Calu3 (cell line): ENCODE measurements at regions not wholly inside any gene's neighbourhood (a gene's known extent, or its start where the extent isn't known, plus 50 kb on each side); places are given as distances from the start of the nearest gene placed in this dataset.

Source experiments
- BruUV-seq: library from RNA; stranded (reverse); fragments of 400-500 nt; replicated peaks from 2 replicates; lab custom pipeline; 2021; lab: Mats Ljungman, UMichigan
- CTCF ChIA-PET: fragments of 300-600 bp; sonication (Branson Sonifier 250); formaldehyde crosslinking; loops from one replicate; lab custom pipeline; 2022; ENCODE audit warnings: antibody characterized with exemption; lab: Charles Lee
- DNase-seq: peaks from one replicate; pipeline ENCODE4 v3.0.0; 2022
- H3K27ac Mint-ChIP-seq: one replicate; pipeline ENCODE4 v1.8.0; 2022; ENCODE audit warnings: mixed read lengths; ENCODE audit not compliant: unreplicated experiment
- H3K27me3 Mint-ChIP-seq: one replicate; pipeline ENCODE4 v1.8.0; 2022; ENCODE audit warnings: mixed read lengths; ENCODE audit not compliant: unreplicated experiment
- H3K36me3 Mint-ChIP-seq: one replicate; pipeline ENCODE4 v1.8.0; 2022; ENCODE audit warnings: mild to moderate bottlenecking, moderate library complexity, mixed read lengths; ENCODE audit not compliant: insufficient read depth, unreplicated experiment
- H3K4me1 Mint-ChIP-seq: one replicate; pipeline ENCODE4 v1.8.0; 2022; ENCODE audit warnings: mild to moderate bottlenecking, low read depth, mixed read lengths; ENCODE audit not compliant: unreplicated experiment
- H3K4me3 Mint-ChIP-seq: one replicate; pipeline ENCODE4 v1.8.0; 2022; ENCODE audit warnings: mild to moderate bottlenecking, low read depth, moderate library complexity, mixed read lengths; ENCODE audit not compliant: unreplicated experiment
- H3K9me3 Mint-ChIP-seq: one replicate; pipeline ENCODE4 v1.8.0; 2022; ENCODE audit warnings: low read depth, mixed read lengths; ENCODE audit not compliant: unreplicated experiment
- intact Hi-C: fragments of 100-400 bp; cut with micrococcal nuclease; formaldehyde crosslinking; loops from one replicate; pipeline ENCODE4 v1.10.0; 2022; ENCODE audit not compliant: unreplicated experiment
- TF ChIP-seq, protein P1 (sequence below): fragments of 200-600 bp; IDR thresholded peaks from one replicate; pipeline ENCODE4 v1.8.0; 2022; ENCODE audit warnings: antibody characterized with exemption; ENCODE audit not compliant: unreplicated experiment

GRCh38 chr1:17877316-17877715, 122.2 kb downstream of the ACTL8 start:
- intact Hi-C loops = no loop called here
- Mint-ChIP-seq H3K4me1 (no peaks in the 10 kb centered on the region), H3K36me3 (no peaks in the 10 kb centered on the region), H3K9me3 (no peaks in the 10 kb centered on the region), H3K27ac (no peak overlapping the region), H3K4me3 (no peak overlapping the region), H3K27me3 (peaks cover 51% of the 10 kb centered on the region)
- CTCF ChIA-PET = no interaction called here
- DNase-seq = no peak
- TF ChIP-seq, protein P1, sequence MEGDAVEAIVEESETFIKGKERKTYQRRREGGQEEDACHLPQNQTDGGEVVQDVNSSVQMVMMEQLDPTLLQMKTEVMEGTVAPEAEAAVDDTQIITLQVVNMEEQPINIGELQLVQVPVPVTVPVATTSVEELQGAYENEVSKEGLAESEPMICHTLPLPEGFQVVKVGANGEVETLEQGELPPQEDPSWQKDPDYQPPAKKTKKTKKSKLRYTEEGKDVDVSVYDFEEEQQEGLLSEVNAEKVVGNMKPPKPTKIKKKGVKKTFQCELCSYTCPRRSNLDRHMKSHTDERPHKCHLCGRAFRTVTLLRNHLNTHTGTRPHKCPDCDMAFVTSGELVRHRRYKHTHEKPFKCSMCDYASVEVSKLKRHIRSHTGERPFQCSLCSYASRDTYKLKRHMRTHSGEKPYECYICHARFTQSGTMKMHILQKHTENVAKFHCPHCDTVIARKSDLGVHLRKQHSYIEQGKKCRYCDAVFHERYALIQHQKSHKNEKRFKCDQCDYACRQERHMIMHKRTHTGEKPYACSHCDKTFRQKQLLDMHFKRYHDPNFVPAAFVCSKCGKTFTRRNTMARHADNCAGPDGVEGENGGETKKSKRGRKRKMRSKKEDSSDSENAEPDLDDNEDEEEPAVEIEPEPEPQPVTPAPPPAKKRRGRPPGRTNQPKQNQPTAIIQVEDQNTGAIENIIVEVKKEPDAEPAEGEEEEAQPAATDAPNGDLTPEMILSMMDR = no peak
- no TSS peak for BruUV-seq

DNA sequence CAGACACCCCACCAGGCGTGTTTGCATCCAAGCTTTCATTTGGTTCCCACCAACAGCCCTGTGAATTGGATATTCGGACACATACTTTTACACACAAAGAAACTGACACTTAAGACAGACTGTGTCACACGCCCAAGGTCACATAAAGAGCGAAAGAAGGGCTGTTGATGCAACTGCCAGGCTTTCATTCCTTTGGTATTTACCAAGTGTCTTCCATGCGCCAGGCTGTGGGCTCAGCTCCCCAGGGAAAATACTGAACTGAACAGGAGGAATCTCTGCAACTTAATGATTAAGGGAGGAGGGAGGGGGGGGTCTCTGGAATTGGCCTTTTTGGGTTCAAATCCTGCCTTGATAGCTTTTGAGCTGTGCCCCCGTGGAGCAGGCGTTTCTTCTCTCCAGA, 122.8 kb downstream of the ACTL8 start:
- no peak overlapping the region for H3K27ac Mint-ChIP-seq
- no peaks in the 10 kb centered on the region for H3K36me3 Mint-ChIP-seq
- no peak overlapping the region for H3K4me3 Mint-ChIP-seq
- no peaks in the 10 kb centered on the region for H3K4me1 Mint-ChIP-seq
- no TSS peak for BruUV-seq
- TF ChIP-seq, protein P1 = no peak
- intact Hi-C loops = no loop called here
- H3K27me3 Mint-ChIP-seq = peaks cover 57% of the 10 kb centered on the region
- no peaks in the 10 kb centered on the region for H3K9me3 Mint-ChIP-seq
- no peak for DNase-seq
- CTCF ChIA-PET = no interaction called here

DNA sequence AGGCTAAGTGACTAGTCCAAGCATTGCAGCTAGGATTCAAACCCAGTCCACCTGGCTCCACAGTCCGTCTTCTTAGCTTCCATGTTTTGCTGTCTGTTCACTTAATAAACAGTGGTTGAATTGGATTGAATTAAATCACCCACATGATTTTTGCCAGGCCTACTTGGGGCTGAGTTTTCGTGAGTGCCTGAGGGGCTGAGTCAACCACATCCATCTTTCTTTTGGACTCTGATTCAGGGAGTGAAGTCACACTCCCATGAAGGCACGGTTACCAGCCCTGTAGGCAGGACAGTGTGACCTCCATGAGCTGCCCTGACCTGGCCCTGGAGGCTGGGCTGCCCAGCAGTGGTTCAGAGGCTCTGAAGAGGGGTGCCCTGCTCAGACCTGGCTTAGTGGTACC, 123.7 kb downstream of the ACTL8 start:
- H3K4me3 Mint-ChIP-seq = no peak overlapping the region
- no peaks in the 10 kb centered on the region for H3K9me3 Mint-ChIP-seq
- no peaks in the 10 kb centered on the region for H3K36me3 Mint-ChIP-seq
- CTCF ChIA-PET = no interaction called here
- H3K27me3 Mint-ChIP-seq = peaks cover 67% of the 10 kb centered on the region
- TF ChIP-seq, protein P1 = no peak
- no peak overlapping the region for H3K27ac Mint-ChIP-seq
- intact Hi-C loops = no loop called here
- no TSS peak for BruUV-seq
- no peaks in the 10 kb centered on the region for H3K4me1 Mint-ChIP-seq
- no peak for DNase-seq

DNA sequence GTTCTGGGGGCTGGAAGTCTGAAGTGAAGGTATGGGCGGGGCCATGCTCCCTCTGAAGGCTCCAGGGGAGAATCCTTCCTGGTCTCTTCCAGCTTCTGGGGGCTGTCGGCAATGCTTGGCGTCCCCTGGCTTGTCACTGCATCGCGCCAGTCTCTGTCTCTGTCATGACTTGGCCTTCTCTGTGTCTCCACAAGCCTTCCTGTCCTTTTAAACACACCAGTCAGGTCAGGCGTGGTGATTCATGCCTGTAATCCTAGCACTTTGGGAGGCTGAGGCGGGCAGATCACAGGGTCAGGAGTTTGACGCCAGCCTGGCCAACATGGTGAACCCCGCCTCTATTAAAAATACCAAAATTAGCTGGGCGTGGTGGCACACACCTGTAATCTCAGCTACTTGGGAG, 125.3 kb downstream of the ACTL8 start:
- Mint-ChIP-seq H3K36me3 (no peaks in the 10 kb centered on the region), H3K9me3 (no peaks in the 10 kb centered on the region), H3K27ac (no peak overlapping the region), H3K4me3 (no peak overlapping the region), H3K27me3 (peaks cover 83% of the 10 kb centered on the region), H3K4me1 (no peaks in the 10 kb centered on the region)
- CTCF ChIA-PET = no interaction called here
- no peak for DNase-seq
- no TSS peak for BruUV-seq
- TF ChIP-seq, protein P1 = no peak
- intact Hi-C loops = no loop called here
